ENCODE measurements at regions not wholly inside any gene's neighbourhood (a gene's known extent, or its start where the extent isn't known, plus 50 kb on each side); places are given as distances from the start of the nearest gene placed in this dataset.
A peak's percentile ranks its signal among the peaks of the same experiment; 100 is the strongest.

GRCh38 chr1:232487236-232487635 is 142.7 kb downstream of the SIPA1L2 start:
- Histone ChIP-seq H3K79me2 (ENCODE audit: control insufficient read depth, insufficient read depth, low read length) (no peaks in the 10 kb centered on the region), H3K36me3 (ENCODE audit: control insufficient read depth in 2 of 2, extremely low read depth in 1 of 2, insufficient read depth in 2 of 2, low read length in 2 of 2) (no peaks in the 10 kb centered on the region), H4K20me1 (ENCODE audit: control insufficient read depth, extremely low read depth, insufficient read depth, low read length) (no peaks in the 10 kb centered on the region), H3K27me3 (ENCODE audit: control insufficient read depth, extremely low read depth, insufficient read depth, low read length) (no peaks in the 10 kb centered on the region), H2AFZ (ENCODE audit: control insufficient read depth, low read length) (no peak overlapping the region), H3K4me2 (ENCODE audit: control insufficient read depth, extremely low read depth, insufficient read depth, low read depth, low read length) (no peak overlapping the region), H3K9me3 (ENCODE audit: control insufficient read depth, low read depth, low read length) (no peaks in the 10 kb centered on the region), H3K4me1 (ENCODE audit: control insufficient read depth, extremely low read depth, insufficient read depth, low read length) (peaks cover 5% of the 10 kb centered on the region), H3K27ac (ENCODE audit: control insufficient read depth, insufficient read depth, low read length) (no peak overlapping the region), H3K4me3 (ENCODE audit: control insufficient read depth in 2 of 3, extremely low read depth in 1 of 3, insufficient read depth in 2 of 3, low read depth in 1 of 3, low read length in 3 of 3) (no peak overlapping the region), H3K9me1 (ENCODE audit: control insufficient read depth, extremely low read depth, insufficient read depth, low read length) (no peaks in the 10 kb centered on the region), H3K9ac (ENCODE audit: control insufficient read depth, extremely low read depth, insufficient read depth, low read length) (no peak overlapping the region)
- no peak for DNase-seq (ENCODE audit: low read depth, low spot score)
- no peak for FAIRE-seq
- dilution Hi-C loops (cut with MboI; ENCODE audit: extremely low pct_ligation_motif_present, low sequenced_read_pairs) = no loop called here
- TF ChIP-seq CTCF (optimal IDR thresholded peaks at IDR 0.05 in 1 of 3, IDR thresholded peaks at IDR 0.05 in 1 of 3, conservative IDR thresholded peaks at IDR 0.05 in 1 of 3; ENCODE audit: extremely low read depth in 1 of 3, insufficient read depth in 2 of 3, low read length in 3 of 3) (no peak), EZH2 (IDR thresholded peaks at IDR 0.05; ENCODE audit: low read length) (no peak)

DNA sequence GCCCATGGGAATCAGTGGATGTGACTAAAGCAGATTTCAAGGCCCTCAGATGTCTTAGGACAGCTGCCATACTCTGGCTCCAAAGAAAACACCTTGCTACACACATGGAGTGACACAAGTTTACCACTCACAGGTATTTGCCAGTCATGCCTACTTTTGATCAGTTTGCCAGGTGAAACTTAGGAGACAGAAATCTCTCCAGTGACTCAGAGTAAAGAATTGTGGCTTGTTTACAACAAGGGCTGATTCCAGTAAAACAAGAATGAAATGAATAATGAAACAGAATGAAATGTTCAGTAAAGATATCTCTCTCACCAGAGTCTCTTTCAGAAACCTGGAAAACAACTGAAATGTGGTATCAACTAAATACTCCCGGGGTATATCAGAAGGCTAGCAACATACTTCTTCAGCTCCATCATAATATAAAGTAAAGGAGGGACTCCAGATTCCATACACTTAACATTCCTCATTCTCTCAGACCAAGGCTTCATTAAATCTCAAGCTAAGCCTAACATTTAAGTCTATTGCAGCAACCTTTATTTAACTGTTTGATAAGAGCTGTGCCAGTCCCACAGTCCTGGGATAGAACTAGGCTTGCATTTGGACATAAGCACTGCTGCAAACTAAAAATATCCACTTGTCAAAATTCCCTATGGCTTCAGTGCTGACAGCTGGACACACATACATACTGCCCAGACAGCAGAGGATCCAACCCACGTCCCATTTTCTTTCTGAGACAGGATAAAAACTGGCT is 143.3 kb downstream of the SIPA1L2 start:
- DNase-seq (ENCODE audit: low read depth, low spot score) (no peak), FAIRE-seq (peak; percentile 34)
- Histone ChIP-seq H3K9ac (ENCODE audit: control insufficient read depth, extremely low read depth, insufficient read depth, low read length) (no peak overlapping the region), H3K36me3 (ENCODE audit: control insufficient read depth in 2 of 2, extremely low read depth in 1 of 2, insufficient read depth in 2 of 2, low read length in 2 of 2) (no peaks in the 10 kb centered on the region), H3K4me2 (ENCODE audit: control insufficient read depth, extremely low read depth, insufficient read depth, low read depth, low read length) (no peak overlapping the region), H3K27me3 (ENCODE audit: control insufficient read depth, extremely low read depth, insufficient read depth, low read length) (no peaks in the 10 kb centered on the region), H3K9me1 (ENCODE audit: control insufficient read depth, extremely low read depth, insufficient read depth, low read length) (no peaks in the 10 kb centered on the region), H3K4me1 (ENCODE audit: control insufficient read depth, extremely low read depth, insufficient read depth, low read length) (peaks cover 5% of the 10 kb centered on the region), H3K9me3 (ENCODE audit: control insufficient read depth, low read depth, low read length) (no peaks in the 10 kb centered on the region), H3K79me2 (ENCODE audit: control insufficient read depth, insufficient read depth, low read length) (no peaks in the 10 kb centered on the region), H2AFZ (ENCODE audit: control insufficient read depth, low read length) (no peak overlapping the region), H4K20me1 (ENCODE audit: control insufficient read depth, extremely low read depth, insufficient read depth, low read length) (no peaks in the 10 kb centered on the region), H3K27ac (ENCODE audit: control insufficient read depth, insufficient read depth, low read length) (no peak overlapping the region), H3K4me3 (ENCODE audit: control insufficient read depth in 2 of 3, extremely low read depth in 1 of 3, insufficient read depth in 2 of 3, low read depth in 1 of 3, low read length in 3 of 3) (no peak overlapping the region)
- no peak for TF ChIP-seq CTCF (optimal IDR thresholded peaks at IDR 0.05 in 1 of 3, IDR thresholded peaks at IDR 0.05 in 1 of 3, conservative IDR thresholded peaks at IDR 0.05 in 1 of 3; ENCODE audit: extremely low read depth in 1 of 3, insufficient read depth in 2 of 3, low read length in 3 of 3)
- no peak for TF ChIP-seq EZH2 (IDR thresholded peaks at IDR 0.05; ENCODE audit: low read length)
- dilution Hi-C loops (cut with MboI; ENCODE audit: extremely low pct_ligation_motif_present, low sequenced_read_pairs) = no loop called here

All from keratinocyte (primary cell).